Activated CD4-positive, alpha-beta memory T cell treated with anti-CD3 and anti-CD28 coated beads for 36 hours (primary cell): ENCODE measurements at regions not wholly inside any gene's neighbourhood (a gene's known extent, or its start where the extent isn't known, plus 50 kb on each side); places are given as distances from the start of the nearest gene placed in this dataset.

Source experiments
- CTCF ChIA-PET: fragments of 350-600 bp; sonication (Branson Sonifier 250); formaldehyde crosslinking; loops from one replicate; lab custom pipeline; 2021; ENCODE audit warnings: antibody characterized with exemption, inconsistent platforms; lab: Charles Lee
- POLR2A ChIA-PET: fragments of 350-600 bp; sonication (Branson Sonifier 250); formaldehyde crosslinking; loops from one replicate; lab custom pipeline; 2021; ENCODE audit warnings: antibody characterized with exemption; lab: Charles Lee
- DNase-seq: peaks from one replicate; pipeline ENCODE4 v3.0.0-alpha.2; 2020
- H3K27ac Mint-ChIP-seq: one replicate; pipeline ENCODE4 v1.8.0; 2021; ENCODE audit warnings: mixed read lengths
- H3K27me3 Mint-ChIP-seq: one replicate; pipeline ENCODE4 v1.8.0; 2021; ENCODE audit warnings: mixed read lengths
- H3K36me3 Mint-ChIP-seq: one replicate; pipeline ENCODE4 v1.8.0; 2021; ENCODE audit warnings: mixed read lengths
- H3K4me1 Mint-ChIP-seq: one replicate; pipeline ENCODE4 v1.8.0; 2021; ENCODE audit warnings: low read depth, mixed read lengths
- H3K4me3 Mint-ChIP-seq: one replicate; pipeline ENCODE4 v1.8.0; 2021; ENCODE audit warnings: mild to moderate bottlenecking, mixed read lengths
- H3K9me3 Mint-ChIP-seq: one replicate; pipeline ENCODE4 v1.8.0; 2021; ENCODE audit warnings: mixed read lengths
- intact Hi-C: fragments of 100-400 bp; cut with micrococcal nuclease; formaldehyde crosslinking; loops from one replicate; pipeline ENCODE4 v1.15.1; 2023

DNA sequence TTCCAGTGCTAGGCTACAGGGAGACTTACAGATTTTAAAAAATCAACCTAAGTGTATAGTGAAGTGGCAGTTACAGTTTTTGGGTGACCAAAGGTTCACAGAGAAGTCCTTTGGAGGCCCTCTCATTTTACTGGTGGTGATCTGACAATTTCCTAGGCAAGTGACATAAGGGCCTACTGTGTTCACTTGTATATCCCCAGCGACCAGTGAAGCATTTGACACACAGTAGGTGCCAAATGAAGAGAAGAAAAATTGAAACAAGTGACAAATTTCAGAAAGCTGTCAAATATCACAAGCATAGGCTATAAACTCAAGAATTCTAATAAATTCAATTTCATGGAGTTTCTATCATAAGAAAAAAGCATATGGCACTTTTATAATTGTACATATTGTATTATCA is 89.5 kb downstream of the RPL22L1 start:
- no peak overlapping the region for H3K27ac Mint-ChIP-seq
- no peaks in the 10 kb centered on the region for H3K9me3 Mint-ChIP-seq
- intact Hi-C loops, result no loop called here
- DNase-seq, result no peak
- H3K4me1 Mint-ChIP-seq, result no peaks in the 10 kb centered on the region
- POLR2A ChIA-PET, result interaction anchor here (0.5 kb wide), 1 partner anchor 79 kb away, joined by 4 read pairs; no protein-coding TSS in a partner anchor
- peaks cover 23% of the 10 kb centered on the region for H3K27me3 Mint-ChIP-seq
- H3K36me3 Mint-ChIP-seq, result no peaks in the 10 kb centered on the region
- CTCF ChIA-PET, result interaction anchor here (0.9 to 1.1 kb wide), 2 partner anchors 31 to 367 kb away, joined by 3 read pairs; no protein-coding TSS in a partner anchor
- no peak overlapping the region for H3K4me3 Mint-ChIP-seq

GRCh38 chr3:170778240-170779217 is 91.5 kb downstream of the RPL22L1 start:
- H3K4me3 Mint-ChIP-seq, result no peak overlapping the region
- no peaks in the 10 kb centered on the region for H3K4me1 Mint-ChIP-seq
- no peaks in the 10 kb centered on the region for H3K36me3 Mint-ChIP-seq
- peaks cover 25% of the 10 kb centered on the region for H3K27me3 Mint-ChIP-seq
- DNase-seq, result no peak
- ChIA-PET POLR2A (no interaction called here), CTCF (interaction anchor here (0.6 kb wide), 2 partner anchors 8 to 347 kb away, joined by 3 to 4 read pairs; no protein-coding TSS in a partner anchor)
- H3K9me3 Mint-ChIP-seq, result no peaks in the 10 kb centered on the region
- H3K27ac Mint-ChIP-seq, result no peak overlapping the region
- intact Hi-C loops, result no loop called here

DNA sequence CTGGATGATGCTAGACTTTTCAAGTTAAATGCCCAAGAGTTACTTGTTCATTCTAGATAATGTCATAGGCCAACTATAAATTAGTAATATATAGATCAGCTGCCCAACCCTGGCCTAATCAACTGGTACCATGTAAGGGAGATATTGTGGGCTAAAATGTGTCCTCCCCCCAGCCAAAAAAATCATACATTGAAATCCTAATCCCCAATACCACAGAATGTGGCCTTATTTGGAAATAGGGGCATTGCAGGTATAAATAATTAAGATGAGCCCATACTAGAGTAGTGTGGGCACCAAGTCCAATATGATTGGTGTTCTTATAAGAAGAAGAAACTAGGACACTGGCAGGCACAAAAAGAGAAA is 92.5 kb downstream of the RPL22L1 start:
- H3K9me3 Mint-ChIP-seq, result no peaks in the 10 kb centered on the region
- intact Hi-C loops, result no loop called here
- DNase-seq, result no peak
- no peak overlapping the region for H3K4me3 Mint-ChIP-seq
- peaks cover 22% of the 10 kb centered on the region for H3K27me3 Mint-ChIP-seq
- no peaks in the 10 kb centered on the region for H3K4me1 Mint-ChIP-seq
- POLR2A ChIA-PET, result no interaction called here
- CTCF ChIA-PET, result no interaction called here
- no peaks in the 10 kb centered on the region for H3K36me3 Mint-ChIP-seq
- no peak overlapping the region for H3K27ac Mint-ChIP-seq

- ChIA-PET CTCF (no interaction called here), POLR2A (no interaction called here)
- H3K27me3 Mint-ChIP-seq, result peaks cover 20% of the 10 kb centered on the region
- H3K4me1 Mint-ChIP-seq, result no peaks in the 10 kb centered on the region
- no peaks in the 10 kb centered on the region for H3K9me3 Mint-ChIP-seq
- no peaks in the 10 kb centered on the region for H3K36me3 Mint-ChIP-seq
- no peak overlapping the region for H3K27ac Mint-ChIP-seq
- no peak overlapping the region for H3K4me3 Mint-ChIP-seq
- no peak for DNase-seq
- intact Hi-C loops, result no loop called here
These were observed 93.0 kb downstream of the RPL22L1 start for GRCh38 chr3:170776887-170777563.

- no peak overlapping the region for H3K4me3 Mint-ChIP-seq
- H3K36me3 Mint-ChIP-seq, result no peaks in the 10 kb centered on the region
- ChIA-PET POLR2A (no interaction called here), CTCF (no interaction called here)
- no peaks in the 10 kb centered on the region for H3K9me3 Mint-ChIP-seq
- intact Hi-C loops, result no loop called here
- no peaks in the 10 kb centered on the region for H3K4me1 Mint-ChIP-seq
- peaks cover 10% of the 10 kb centered on the region for H3K27me3 Mint-ChIP-seq
- H3K27ac Mint-ChIP-seq, result no peak overlapping the region
- no peak for DNase-seq
These were observed 96.1 kb downstream of the RPL22L1 start for GRCh38 chr3:170773682-170774425.

DNA sequence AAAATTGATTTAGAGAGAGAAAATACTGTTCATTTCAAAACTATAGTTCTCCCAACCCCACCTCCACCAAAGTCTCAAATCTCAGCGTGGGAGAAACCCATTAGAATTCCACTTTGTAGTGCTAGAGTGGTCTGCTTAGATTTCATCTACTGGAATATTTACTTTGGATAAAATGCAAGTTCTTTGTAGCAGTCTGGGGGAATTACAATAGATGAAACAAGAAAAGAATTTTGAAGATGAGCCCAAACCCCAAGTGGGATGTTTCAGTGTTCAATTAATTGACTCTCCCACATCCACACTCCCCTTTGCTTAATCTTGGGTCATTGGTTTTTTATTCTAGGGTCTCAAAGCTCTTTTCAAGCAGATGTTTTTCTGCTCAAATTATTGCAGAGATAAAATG is 97.8 kb downstream of the RPL22L1 start:
- intact Hi-C loops, result no loop called here
- POLR2A ChIA-PET, result no interaction called here
- Mint-ChIP-seq H3K9me3 (no peaks in the 10 kb centered on the region), H3K27ac (no peak overlapping the region), H3K36me3 (no peaks in the 10 kb centered on the region), H3K27me3 (peaks cover 2% of the 10 kb centered on the region), H3K4me3 (no peak overlapping the region), H3K4me1 (no peaks in the 10 kb centered on the region)
- CTCF ChIA-PET, result interaction anchor here (2.2 kb wide), 1 partner anchor 40 kb away, joined by 6 read pairs; no protein-coding TSS in a partner anchor
- DNase-seq, result no peak

DNA sequence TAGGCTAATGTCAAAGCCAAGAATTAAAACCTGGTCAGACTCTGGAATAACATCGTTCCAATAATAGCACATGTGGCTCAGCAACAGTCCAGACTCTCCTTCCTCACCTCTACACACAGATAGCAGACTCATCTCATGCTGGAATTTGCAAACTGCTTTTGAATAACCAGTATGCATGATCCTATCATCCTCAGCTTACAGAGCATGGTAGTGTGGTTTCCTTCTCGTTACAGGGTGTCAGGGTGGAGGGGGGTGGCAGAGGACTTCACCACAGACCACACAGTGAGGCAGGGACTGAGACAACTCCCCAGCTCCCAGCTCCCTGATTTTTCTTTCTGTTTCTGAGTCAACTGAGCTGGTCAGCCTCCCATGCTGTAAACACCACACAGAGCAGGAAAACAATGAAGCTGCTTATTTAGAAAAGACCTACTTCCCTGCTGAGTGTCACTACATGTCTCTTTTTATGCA is 101.6 kb downstream of the RPL22L1 start:
- DNase-seq, result no peak
- POLR2A ChIA-PET, result no interaction called here
- peaks cover 4% of the 10 kb centered on the region for H3K27me3 Mint-ChIP-seq
- no peak overlapping the region for H3K4me3 Mint-ChIP-seq
- H3K36me3 Mint-ChIP-seq, result no peaks in the 10 kb centered on the region
- H3K4me1 Mint-ChIP-seq, result no peaks in the 10 kb centered on the region
- CTCF ChIA-PET, result no interaction called here
- H3K27ac Mint-ChIP-seq, result no peak overlapping the region
- H3K9me3 Mint-ChIP-seq, result no peaks in the 10 kb centered on the region
- intact Hi-C loops, result no loop called here

DNA sequence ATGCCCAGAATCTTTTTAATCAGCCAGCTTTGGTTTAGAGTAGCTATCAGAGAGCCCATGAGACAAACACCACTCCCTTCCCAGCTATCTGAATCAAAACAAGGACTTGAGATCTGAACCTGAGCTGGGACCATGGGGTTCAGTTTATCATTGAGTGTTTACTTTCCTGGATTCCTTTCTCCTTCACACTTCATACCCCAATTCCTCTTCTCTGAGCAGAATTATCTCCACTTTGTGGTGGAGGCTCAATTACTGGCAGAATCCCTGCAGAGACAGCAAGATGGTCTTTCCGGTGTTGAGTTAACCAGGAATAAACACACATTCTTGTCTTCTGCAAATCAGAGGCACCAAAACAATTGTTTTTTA is 102.4 kb downstream of the RPL22L1 start:
- ChIA-PET CTCF (interaction anchor here (0.9 kb wide), 1 partner anchor 44 kb away, joined by 3 read pairs; no protein-coding TSS in a partner anchor), POLR2A (no interaction called here)
- H3K27me3 Mint-ChIP-seq, result peaks cover 4% of the 10 kb centered on the region
- H3K36me3 Mint-ChIP-seq, result no peaks in the 10 kb centered on the region
- no peak for DNase-seq
- H3K9me3 Mint-ChIP-seq, result no peaks in the 10 kb centered on the region
- H3K4me1 Mint-ChIP-seq, result no peaks in the 10 kb centered on the region
- no peak overlapping the region for H3K27ac Mint-ChIP-seq
- no peak overlapping the region for H3K4me3 Mint-ChIP-seq
- intact Hi-C loops, result no loop called here

DNA sequence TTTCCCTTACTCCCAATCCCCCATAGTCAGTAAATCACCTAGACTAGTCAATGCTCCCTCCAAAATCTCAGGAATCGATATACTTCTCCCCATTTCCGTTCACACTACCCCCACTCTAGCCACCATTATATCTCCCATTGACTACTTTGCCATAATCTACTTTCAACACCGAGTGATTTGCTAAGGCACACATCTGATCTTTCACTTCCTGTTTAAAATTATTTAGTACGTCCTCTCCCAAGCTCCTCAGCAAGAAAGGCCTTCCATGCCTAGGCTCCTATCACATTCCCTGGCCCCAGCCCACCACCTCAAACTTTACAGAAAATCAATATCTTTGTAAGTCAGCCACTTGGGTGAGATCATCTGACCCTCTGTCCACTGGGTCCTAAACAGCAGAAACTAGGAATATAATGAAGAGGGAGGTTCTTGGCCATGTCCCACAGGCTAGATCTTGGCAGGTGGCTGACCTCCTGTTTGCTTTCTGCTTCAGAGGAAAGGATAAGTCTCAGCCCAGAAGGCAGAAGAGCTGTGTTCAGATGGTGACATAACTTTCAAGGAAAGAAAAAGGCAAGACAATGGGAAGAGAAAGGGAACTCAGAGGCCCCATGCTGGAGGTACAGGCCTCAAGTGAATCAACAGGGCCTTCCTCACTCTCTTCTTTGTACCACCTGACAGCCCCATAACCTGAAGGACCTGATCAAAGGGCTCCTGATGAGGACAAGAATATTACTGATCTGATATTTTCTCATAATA is 103.0 kb downstream of the RPL22L1 start:
- CTCF ChIA-PET, result interaction anchor here (0.9 kb wide), 1 partner anchor 44 kb away, joined by 3 read pairs; no protein-coding TSS in a partner anchor
- no peaks in the 10 kb centered on the region for H3K4me1 Mint-ChIP-seq
- H3K36me3 Mint-ChIP-seq, result no peaks in the 10 kb centered on the region
- intact Hi-C loops, result no loop called here
- no peaks in the 10 kb centered on the region for H3K9me3 Mint-ChIP-seq
- H3K27ac Mint-ChIP-seq, result no peak overlapping the region
- H3K27me3 Mint-ChIP-seq, result peaks cover 4% of the 10 kb centered on the region
- DNase-seq, result no peak
- no peak overlapping the region for H3K4me3 Mint-ChIP-seq
- POLR2A ChIA-PET, result no interaction called here

DNA sequence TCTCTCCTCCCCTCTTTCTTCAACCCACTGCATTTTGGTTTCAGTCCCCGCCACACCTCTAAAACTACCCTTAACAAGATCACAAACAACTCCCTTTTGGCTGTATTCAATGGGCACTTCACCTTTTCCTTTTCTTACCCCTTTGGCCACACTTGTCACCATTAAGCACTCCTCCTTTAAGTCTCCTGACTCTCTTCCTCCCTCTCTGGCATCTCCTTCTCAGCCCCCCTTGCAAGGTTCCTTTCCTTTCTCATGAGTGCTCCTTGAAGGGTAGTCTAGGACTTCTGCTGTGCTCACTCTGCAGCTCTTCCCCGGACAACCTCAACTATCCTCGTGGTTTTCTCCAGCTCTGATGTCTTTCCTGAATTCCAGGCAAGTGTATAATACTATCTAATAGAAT is 103.7 kb downstream of the RPL22L1 start:
- H3K4me3 Mint-ChIP-seq, result no peak overlapping the region
- ChIA-PET POLR2A (no interaction called here), CTCF (no interaction called here)
- H3K36me3 Mint-ChIP-seq, result no peaks in the 10 kb centered on the region
- DNase-seq, result no peak
- H3K27me3 Mint-ChIP-seq, result peaks cover 4% of the 10 kb centered on the region
- H3K4me1 Mint-ChIP-seq, result no peaks in the 10 kb centered on the region
- no peaks in the 10 kb centered on the region for H3K9me3 Mint-ChIP-seq
- H3K27ac Mint-ChIP-seq, result no peak overlapping the region
- intact Hi-C loops, result no loop called here

DNA sequence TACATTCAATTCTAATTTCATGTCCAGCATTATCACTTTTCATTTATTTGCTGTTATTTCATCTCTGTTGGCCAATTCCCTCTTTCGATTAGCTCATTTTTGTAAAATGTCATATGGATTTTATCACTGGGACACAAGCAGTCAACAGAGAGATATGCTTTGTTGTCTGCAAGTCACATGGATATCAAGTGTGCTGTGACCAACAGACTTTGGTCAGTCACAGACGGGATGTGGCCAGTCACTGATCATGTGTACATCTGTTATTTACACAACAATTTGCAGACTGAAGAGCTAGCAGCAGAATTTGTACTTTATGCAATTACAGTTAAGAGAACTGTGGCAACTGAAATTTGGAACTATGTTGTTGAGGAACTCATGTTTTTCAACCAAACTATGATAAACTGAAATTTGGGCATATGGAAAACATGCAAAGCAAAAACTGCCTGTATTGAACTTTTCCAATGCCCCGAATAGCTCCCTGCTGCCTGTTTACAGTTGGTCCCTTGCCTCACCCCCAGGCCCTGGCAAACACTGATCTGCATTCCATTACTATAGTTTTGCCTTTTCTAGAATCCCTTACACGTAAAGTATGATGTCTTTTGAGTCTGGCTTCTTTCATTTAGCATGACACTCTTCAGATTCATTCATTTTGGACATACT is 104.4 kb downstream of the RPL22L1 start:
- no peaks in the 10 kb centered on the region for H3K4me1 Mint-ChIP-seq
- no peak for DNase-seq
- CTCF ChIA-PET, result interaction anchor here (1.0 kb wide), 1 partner anchor 46 kb away, joined by 3 read pairs; no protein-coding TSS in a partner anchor
- H3K4me3 Mint-ChIP-seq, result no peak overlapping the region
- H3K27ac Mint-ChIP-seq, result no peak overlapping the region
- POLR2A ChIA-PET, result no interaction called here
- H3K27me3 Mint-ChIP-seq, result peaks cover 4% of the 10 kb centered on the region
- intact Hi-C loops, result no loop called here
- H3K9me3 Mint-ChIP-seq, result no peaks in the 10 kb centered on the region
- no peaks in the 10 kb centered on the region for H3K36me3 Mint-ChIP-seq
